Activated B cell treated with CpG ODN at 0.5 μM for 24 hours (primary cell): ENCODE measurements at regions not wholly inside any gene's neighbourhood (a gene's known extent, or its start where the extent isn't known, plus 50 kb on each side); places are given as distances from the start of the nearest gene placed in this dataset.

Source experiments
- ATAC-seq: fragments of 200-7000 bp; cut with Tn5 transposase; one replicate; pipeline ENCODE4 v1.10.0; 2021; ENCODE audit warnings: low read depth, mild to moderate bottlenecking, moderate library complexity
- CTCF ChIA-PET: fragments of 350-600 bp; sonication (Branson Sonifier 250); formaldehyde crosslinking; loops from one replicate; lab custom pipeline; 2021; ENCODE audit warnings: antibody characterized with exemption; lab: Charles Lee
- POLR2A ChIA-PET: fragments of 350-600 bp; sonication (Branson Sonifier 250); formaldehyde crosslinking; loops from one replicate; lab custom pipeline; 2021; ENCODE audit warnings: antibody characterized with exemption; lab: Charles Lee
- DNase-seq: peaks from one replicate; pipeline ENCODE4 v3.0.0; 2022
- H3K27ac Mint-ChIP-seq: one replicate; pipeline ENCODE4 v1.8.0; 2020; ENCODE audit warnings: mixed read lengths
- H3K27me3 Mint-ChIP-seq: one replicate; pipeline ENCODE4 v1.8.0; 2021; ENCODE audit warnings: mixed read lengths
- H3K36me3 Mint-ChIP-seq: one replicate; pipeline ENCODE4 v1.8.0; 2021; ENCODE audit warnings: low read depth, mixed read lengths
- H3K4me1 Mint-ChIP-seq: one replicate; pipeline ENCODE4 v1.8.0; 2021; ENCODE audit warnings: mixed read lengths
- H3K4me3 Mint-ChIP-seq: one replicate; pipeline ENCODE4 v1.8.0; 2020; ENCODE audit warnings: mild to moderate bottlenecking, mixed read lengths
- H3K9me3 Mint-ChIP-seq: one replicate; pipeline ENCODE4 v1.8.0; 2020; ENCODE audit warnings: mixed read lengths
- CTCF ChIP-seq: fragments of 200-600 bp; IDR thresholded peaks from one replicate; pipeline ENCODE4 v1.8.0; 2022; ENCODE audit warnings: antibody characterized with exemption, mild to moderate bottlenecking
- intact Hi-C: fragments of 100-400 bp; cut with micrococcal nuclease; formaldehyde crosslinking; loops from one replicate; pipeline ENCODE4 v1.15.1; 2024

GRCh38 chr1:10908266-10908665 lies 104.2 kb upstream of the TARDBP start:
- DNase-seq (no peak), ATAC-seq (no peak)
- H3K9me3 Mint-ChIP-seq: no peaks in the 10 kb centered on the region
- H3K27ac Mint-ChIP-seq: no peak overlapping the region
- no peaks in the 10 kb centered on the region for H3K36me3 Mint-ChIP-seq
- intact Hi-C loops: loop anchor here (2.0 kb wide), 1 partner anchor 215 kb away; no protein-coding TSS in a partner anchor
- peaks cover 8% of the 10 kb centered on the region for H3K27me3 Mint-ChIP-seq
- ChIA-PET CTCF (interaction anchor here (0.9 to 1.0 kb wide), 2 partner anchors 413 to 414 kb away, joined by 3 read pairs; no protein-coding TSS in a partner anchor), POLR2A (no interaction called here)
- peaks cover 10% of the 10 kb centered on the region for H3K4me1 Mint-ChIP-seq
- no peak for TF ChIP-seq CTCF
- H3K4me3 Mint-ChIP-seq: no peak overlapping the region

- H3K4me1 Mint-ChIP-seq: peaks cover 1% of the 10 kb centered on the region
- H3K27ac Mint-ChIP-seq: no peak overlapping the region
- H3K27me3 Mint-ChIP-seq: peaks cover 7% of the 10 kb centered on the region
- intact Hi-C loops: loop anchor here (1.0 to 2.0 kb wide), 3 partner anchors 217 to 415 kb away; no protein-coding TSS in a partner anchor
- no peak for TF ChIP-seq CTCF
- ChIA-PET CTCF (interaction anchor here (0.8 to 2.6 kb wide), 3 partner anchors 8 to 415 kb away, joined by 3 to 8 read pairs (median 3); no protein-coding TSS in a partner anchor), POLR2A (no interaction called here)
- DNase-seq (peak; percentile 57), ATAC-seq (peak; percentile 67)
- no peaks in the 10 kb centered on the region for H3K9me3 Mint-ChIP-seq
- no peaks in the 10 kb centered on the region for H3K36me3 Mint-ChIP-seq
- no peak overlapping the region for H3K4me3 Mint-ChIP-seq
These were observed 102.5 kb upstream of the TARDBP start for GRCh38 chr1:10909697-10910680.

- no peaks in the 10 kb centered on the region for H3K4me1 Mint-ChIP-seq
- no peaks in the 10 kb centered on the region for H3K9me3 Mint-ChIP-seq
- DNase-seq (no peak), ATAC-seq (no peak)
- no peak overlapping the region for H3K4me3 Mint-ChIP-seq
- TF ChIP-seq CTCF: no peak
- POLR2A ChIA-PET: no interaction called here
- H3K27ac Mint-ChIP-seq: no peak overlapping the region
- intact Hi-C loops: loop anchor here (1.0 kb wide), 2 partner anchors 404 to 416 kb away; no protein-coding TSS in a partner anchor
- peaks cover 6% of the 10 kb centered on the region for H3K27me3 Mint-ChIP-seq
- CTCF ChIA-PET: interaction anchor here (2.6 kb wide), 1 partner anchor 416 kb away, joined by 8 read pairs; no protein-coding TSS in a partner anchor
- no peaks in the 10 kb centered on the region for H3K36me3 Mint-ChIP-seq
These were observed 101.6 kb upstream of the TARDBP start for GRCh38 chr1:10910681-10911489.

DNA sequence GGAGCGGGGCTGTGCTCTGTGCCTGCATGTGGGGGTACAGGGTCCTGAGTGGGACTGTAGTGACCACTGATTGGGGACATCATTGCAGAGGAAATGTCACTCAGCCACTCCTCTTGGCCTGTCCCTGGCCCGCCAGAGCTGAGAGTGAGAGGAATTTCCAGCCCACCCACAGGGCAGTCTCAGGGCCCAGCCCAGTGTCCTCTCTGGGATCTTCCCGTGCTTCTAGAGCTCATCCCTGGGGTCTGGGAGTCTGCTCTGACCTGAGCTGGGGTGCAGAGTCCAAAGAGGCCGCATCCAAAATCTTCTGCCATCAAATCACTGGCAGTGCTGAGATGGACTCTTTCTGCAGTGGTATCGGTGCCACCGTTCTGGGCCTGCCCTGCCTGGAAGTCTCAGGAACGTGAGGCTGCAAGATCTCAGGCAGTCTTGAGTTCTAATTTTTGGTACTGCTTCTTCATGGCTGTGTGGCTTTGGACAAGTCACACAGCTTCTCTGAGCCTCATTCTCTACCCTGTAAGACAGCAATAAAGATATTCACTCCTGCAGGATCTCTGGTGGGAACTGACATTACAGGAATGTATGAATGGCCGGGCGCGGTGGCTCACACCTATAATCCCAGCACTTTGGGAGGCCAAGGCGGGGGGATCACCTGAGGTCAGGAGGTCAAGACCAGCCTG lies 100.8 kb upstream of the TARDBP start:
- no peak overlapping the region for H3K27ac Mint-ChIP-seq
- no peaks in the 10 kb centered on the region for H3K4me1 Mint-ChIP-seq
- intact Hi-C loops: no loop called here
- DNase-seq: no peak
- ChIA-PET CTCF (interaction anchor here (2.6 kb wide), 1 partner anchor 417 kb away, joined by 8 read pairs; no protein-coding TSS in a partner anchor), POLR2A (no interaction called here)
- H3K4me3 Mint-ChIP-seq: no peak overlapping the region
- no peak for ATAC-seq
- no peaks in the 10 kb centered on the region for H3K9me3 Mint-ChIP-seq
- no peak for TF ChIP-seq CTCF
- H3K27me3 Mint-ChIP-seq: peaks cover 6% of the 10 kb centered on the region
- no peaks in the 10 kb centered on the region for H3K36me3 Mint-ChIP-seq
